ENCODE measurements at regions not wholly inside any gene's neighbourhood (a gene's known extent, or its start where the extent isn't known, plus 50 kb on each side); places are given as distances from the start of the nearest gene placed in this dataset.

- TF ChIP-seq CREM (CRISPR knock-in tag; IDR thresholded peaks at IDR 0.05) (no peak), ETV6 (CRISPR knock-in tag; IDR thresholded peaks at IDR 0.05) (no peak)
- TF ChIP-seq, protein P1, sequence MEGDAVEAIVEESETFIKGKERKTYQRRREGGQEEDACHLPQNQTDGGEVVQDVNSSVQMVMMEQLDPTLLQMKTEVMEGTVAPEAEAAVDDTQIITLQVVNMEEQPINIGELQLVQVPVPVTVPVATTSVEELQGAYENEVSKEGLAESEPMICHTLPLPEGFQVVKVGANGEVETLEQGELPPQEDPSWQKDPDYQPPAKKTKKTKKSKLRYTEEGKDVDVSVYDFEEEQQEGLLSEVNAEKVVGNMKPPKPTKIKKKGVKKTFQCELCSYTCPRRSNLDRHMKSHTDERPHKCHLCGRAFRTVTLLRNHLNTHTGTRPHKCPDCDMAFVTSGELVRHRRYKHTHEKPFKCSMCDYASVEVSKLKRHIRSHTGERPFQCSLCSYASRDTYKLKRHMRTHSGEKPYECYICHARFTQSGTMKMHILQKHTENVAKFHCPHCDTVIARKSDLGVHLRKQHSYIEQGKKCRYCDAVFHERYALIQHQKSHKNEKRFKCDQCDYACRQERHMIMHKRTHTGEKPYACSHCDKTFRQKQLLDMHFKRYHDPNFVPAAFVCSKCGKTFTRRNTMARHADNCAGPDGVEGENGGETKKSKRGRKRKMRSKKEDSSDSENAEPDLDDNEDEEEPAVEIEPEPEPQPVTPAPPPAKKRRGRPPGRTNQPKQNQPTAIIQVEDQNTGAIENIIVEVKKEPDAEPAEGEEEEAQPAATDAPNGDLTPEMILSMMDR (IDR thresholded peaks at IDR 0.05), result no peak
Observed at GRCh38 chr12:56872366-56872765, 61.8 kb downstream of the SDR9C7 start.
